ENCODE measurements at regions not wholly inside any gene's neighbourhood (a gene's known extent, or its start where the extent isn't known, plus 50 kb on each side); places are given as distances from the start of the nearest gene placed in this dataset.

DNA sequence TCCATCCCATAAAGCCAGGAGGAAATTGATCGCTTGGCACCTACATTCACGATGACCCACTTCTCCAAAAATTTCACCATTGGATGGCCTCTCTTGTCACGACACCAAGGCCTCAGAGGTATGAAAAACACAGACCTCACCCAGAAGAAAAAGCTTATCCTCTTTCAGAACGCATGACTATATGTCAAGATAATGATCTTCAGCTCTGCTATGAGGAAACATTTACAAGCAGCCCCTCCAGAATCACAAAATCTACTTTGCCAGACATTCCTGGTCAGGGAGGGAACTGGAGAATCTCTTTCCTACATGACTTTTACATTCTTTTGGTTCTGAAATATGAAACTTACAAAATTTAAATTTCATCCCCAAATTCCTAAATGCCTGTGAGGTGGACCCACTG, 122.7 kb downstream of the WNT5A start:
- TF ChIP-seq, protein P1, sequence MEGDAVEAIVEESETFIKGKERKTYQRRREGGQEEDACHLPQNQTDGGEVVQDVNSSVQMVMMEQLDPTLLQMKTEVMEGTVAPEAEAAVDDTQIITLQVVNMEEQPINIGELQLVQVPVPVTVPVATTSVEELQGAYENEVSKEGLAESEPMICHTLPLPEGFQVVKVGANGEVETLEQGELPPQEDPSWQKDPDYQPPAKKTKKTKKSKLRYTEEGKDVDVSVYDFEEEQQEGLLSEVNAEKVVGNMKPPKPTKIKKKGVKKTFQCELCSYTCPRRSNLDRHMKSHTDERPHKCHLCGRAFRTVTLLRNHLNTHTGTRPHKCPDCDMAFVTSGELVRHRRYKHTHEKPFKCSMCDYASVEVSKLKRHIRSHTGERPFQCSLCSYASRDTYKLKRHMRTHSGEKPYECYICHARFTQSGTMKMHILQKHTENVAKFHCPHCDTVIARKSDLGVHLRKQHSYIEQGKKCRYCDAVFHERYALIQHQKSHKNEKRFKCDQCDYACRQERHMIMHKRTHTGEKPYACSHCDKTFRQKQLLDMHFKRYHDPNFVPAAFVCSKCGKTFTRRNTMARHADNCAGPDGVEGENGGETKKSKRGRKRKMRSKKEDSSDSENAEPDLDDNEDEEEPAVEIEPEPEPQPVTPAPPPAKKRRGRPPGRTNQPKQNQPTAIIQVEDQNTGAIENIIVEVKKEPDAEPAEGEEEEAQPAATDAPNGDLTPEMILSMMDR (IDR thresholded peaks at IDR 0.05) = no peak
- TF ChIP-seq, protein P2, sequence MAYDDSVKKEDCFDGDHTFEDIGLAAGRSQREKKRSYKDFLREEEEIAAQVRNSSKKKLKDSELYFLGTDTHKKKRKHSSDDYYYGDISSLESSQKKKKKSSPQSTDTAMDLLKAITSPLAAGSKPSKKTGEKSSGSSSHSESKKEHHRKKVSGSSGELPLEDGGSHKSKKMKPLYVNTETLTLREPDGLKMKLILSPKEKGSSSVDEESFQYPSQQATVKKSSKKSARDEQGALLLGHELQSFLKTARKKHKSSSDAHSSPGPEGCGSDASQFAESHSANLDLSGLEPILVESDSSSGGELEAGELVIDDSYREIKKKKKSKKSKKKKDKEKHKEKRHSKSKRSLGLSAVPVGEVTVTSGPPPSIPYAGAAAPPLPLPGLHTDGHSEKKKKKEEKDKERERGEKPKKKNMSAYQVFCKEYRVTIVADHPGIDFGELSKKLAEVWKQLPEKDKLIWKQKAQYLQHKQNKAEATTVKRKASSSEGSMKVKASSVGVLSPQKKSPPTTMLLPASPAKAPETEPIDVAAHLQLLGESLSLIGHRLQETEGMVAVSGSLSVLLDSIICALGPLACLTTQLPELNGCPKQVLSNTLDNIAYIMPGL (CRISPR knock-in tag; IDR thresholded peaks at IDR 0.05; ENCODE audit: borderline replicate concordance) = no peak
- TF ChIP-seq EHF (CRISPR knock-in tag; IDR thresholded peaks at IDR 0.05) = no peak
- TF ChIP-seq CEBPB (IDR thresholded peaks at IDR 0.05) = no peak
- TF ChIP-seq ESRRA (IDR thresholded peaks at IDR 0.05; ENCODE audit: borderline replicate concordance, low read length) = no peak
- TF ChIP-seq MAZ (IDR thresholded peaks at IDR 0.05; ENCODE audit: borderline replicate concordance, low read depth, low read length) = no peak
